Activated CD8-positive, alpha-beta T cell treated with anti-CD3 and anti-CD28 coated beads for 36 hours (primary cell): ENCODE measurements at regions not wholly inside any gene's neighbourhood (a gene's known extent, or its start where the extent isn't known, plus 50 kb on each side); places are given as distances from the start of the nearest gene placed in this dataset.

ENCODE experiments used
- ATAC-seq: fragments of 200-7000 bp; cut with Tn5 transposase; one replicate; pipeline ENCODE4 v1.10.0; 2021; ENCODE audit warnings: mild to moderate bottlenecking, moderate library complexity
- CTCF ChIA-PET: fragments of 350-600 bp; sonication (Branson Sonifier 250); formaldehyde crosslinking; loops from one replicate; lab custom pipeline; 2021; ENCODE audit warnings: antibody characterized with exemption; lab: Charles Lee
- POLR2A ChIA-PET: fragments of 350-600 bp; sonication (Branson Sonifier 250); formaldehyde crosslinking; loops from one replicate; lab custom pipeline; 2021; ENCODE audit warnings: antibody characterized with exemption; lab: Charles Lee
- DNase-seq: peaks from one replicate; pipeline ENCODE4 v3.0.0-alpha.2; 2020
- H3K27ac Mint-ChIP-seq: one replicate; pipeline ENCODE4 v1.8.0; 2021; ENCODE audit warnings: mild to moderate bottlenecking, mixed read lengths
- H3K27me3 Mint-ChIP-seq: one replicate; pipeline ENCODE4 v1.8.0; 2021; ENCODE audit warnings: mixed read lengths
- H3K36me3 Mint-ChIP-seq: one replicate; pipeline ENCODE4 v1.8.0; 2021; ENCODE audit warnings: low read depth, mixed read lengths
- H3K4me1 Mint-ChIP-seq: one replicate; pipeline ENCODE4 v1.8.0; 2021; ENCODE audit warnings: low read depth, mixed read lengths
- H3K4me3 Mint-ChIP-seq: one replicate; pipeline ENCODE4 v1.8.0; 2021; ENCODE audit warnings: mild to moderate bottlenecking, moderate library complexity, mixed read lengths
- H3K9me3 Mint-ChIP-seq: one replicate; pipeline ENCODE4 v1.8.0; 2021; ENCODE audit warnings: mixed read lengths
- CTCF ChIP-seq: fragments of 200-600 bp; IDR thresholded peaks from one replicate; pipeline ENCODE4 v1.8.0; 2022; ENCODE audit warnings: antibody characterized with exemption, mild to moderate bottlenecking
- intact Hi-C: fragments of 100-400 bp; cut with micrococcal nuclease; formaldehyde crosslinking; loops from one replicate; pipeline ENCODE4 v1.10.0; 2022

GRCh38 chr12:45633733-45634132, 95.8 kb upstream of the ARID2 start:
- ATAC-seq (no peak), DNase-seq (no peak)
- Mint-ChIP-seq H3K4me3 (no peak overlapping the region), H3K27me3 (peaks cover 2% of the 10 kb centered on the region), H3K36me3 (no peaks in the 10 kb centered on the region), H3K9me3 (no peaks in the 10 kb centered on the region), H3K4me1 (peaks cover 8% of the 10 kb centered on the region), H3K27ac (no peak overlapping the region)
- ChIA-PET POLR2A (no interaction called here), CTCF (interaction anchor here (0.7 kb wide), 1 partner anchor 90 kb away, joined by 3 read pairs; no protein-coding TSS in a partner anchor)
- no peak for TF ChIP-seq CTCF
- intact Hi-C loops = no loop called here

- no peak for TF ChIP-seq CTCF
- no peak for ATAC-seq
- intact Hi-C loops = no loop called here
- CTCF ChIA-PET = no interaction called here
- peaks cover 8% of the 10 kb centered on the region for H3K4me1 Mint-ChIP-seq
- peaks cover 2% of the 10 kb centered on the region for H3K27me3 Mint-ChIP-seq
- H3K36me3 Mint-ChIP-seq = no peaks in the 10 kb centered on the region
- no peak overlapping the region for H3K4me3 Mint-ChIP-seq
- POLR2A ChIA-PET = no interaction called here
- H3K27ac Mint-ChIP-seq = no peak overlapping the region
- H3K9me3 Mint-ChIP-seq = no peaks in the 10 kb centered on the region
- DNase-seq = no peak
Observed at GRCh38 chr12:45634273-45634917, 95.1 kb upstream of the ARID2 start.

GRCh38 chr12:45637242-45637641, 92.3 kb upstream of the ARID2 start:
- intact Hi-C loops = no loop called here
- Mint-ChIP-seq H3K9me3 (no peaks in the 10 kb centered on the region), H3K27ac (no peak overlapping the region), H3K27me3 (no peaks in the 10 kb centered on the region), H3K4me3 (no peak overlapping the region), H3K4me1 (peaks cover 8% of the 10 kb centered on the region), H3K36me3 (no peaks in the 10 kb centered on the region)
- POLR2A ChIA-PET = no interaction called here
- ATAC-seq (no peak), DNase-seq (no peak)
- TF ChIP-seq CTCF = no peak
- CTCF ChIA-PET = no interaction called here

- Mint-ChIP-seq H3K4me3 (no peak overlapping the region), H3K27me3 (no peaks in the 10 kb centered on the region), H3K36me3 (no peaks in the 10 kb centered on the region), H3K9me3 (no peaks in the 10 kb centered on the region), H3K27ac (no peak overlapping the region), H3K4me1 (peaks cover 8% of the 10 kb centered on the region)
- POLR2A ChIA-PET = no interaction called here
- intact Hi-C loops = no loop called here
- DNase-seq (no peak), ATAC-seq (no peak)
- TF ChIP-seq CTCF = no peak
- CTCF ChIA-PET = no interaction called here
Observed at GRCh38 chr12:45637706-45638105, 91.8 kb upstream of the ARID2 start.

GRCh38 chr12:45638386-45638785, 91.1 kb upstream of the ARID2 start:
- no peak for TF ChIP-seq CTCF
- intact Hi-C loops = no loop called here
- Mint-ChIP-seq H3K9me3 (no peaks in the 10 kb centered on the region), H3K27ac (no peak overlapping the region), H3K36me3 (no peaks in the 10 kb centered on the region), H3K4me3 (no peak overlapping the region), H3K4me1 (peaks cover 8% of the 10 kb centered on the region), H3K27me3 (no peaks in the 10 kb centered on the region)
- ATAC-seq = no peak
- CTCF ChIA-PET = no interaction called here
- POLR2A ChIA-PET = no interaction called here
- no peak for DNase-seq
